Thyroid gland (tissue), 4 donors: ENCODE measurements at regions not wholly inside any gene's neighbourhood (a gene's known extent, or its start where the extent isn't known, plus 50 kb on each side); places are given as distances from the start of the nearest gene placed in this dataset.

Experiments
- CTCF ChIP-seq, 6 experiments: fragments of 200-600 bp in 3 of 6; fragments of 450-650 bp in 3 of 6; sonication (generic) in 3 of 6; IDR thresholded peaks; one replicate each; pipeline ENCODE4 v1.5.1; 2016 to 2019; ENCODE audit warnings: antibody characterized with exemption in 6 of 6, mild to moderate bottlenecking in 2 of 6, inconsistent platforms in 1 of 6, moderate library complexity in 1 of 6
- POLR2A ChIP-seq, 2 donors: fragments of 450-650 bp; IDR thresholded peaks; one replicate each; pipeline ENCODE4 v1.6.1; 2017; ENCODE audit warnings: antibody characterized with exemption in 2 of 2, mild to moderate bottlenecking in 2 of 2, moderate library complexity in 1 of 2

- no peak for TF ChIP-seq CTCF (IDR thresholded peaks at IDR 0.05)
- no peak for TF ChIP-seq POLR2A (IDR thresholded peaks at IDR 0.05)
Observed at GRCh38 chr22:49018601-49019000, 809.1 kb downstream of the BRD1 start.
